Tibial nerve (tissue), 4 donors: ENCODE measurements at regions not wholly inside any gene's neighbourhood (a gene's known extent, or its start where the extent isn't known, plus 50 kb on each side); places are given as distances from the start of the nearest gene placed in this dataset.

Experiments used
- EP300 ChIP-seq, 2 donors: sonication (generic); formaldehyde crosslinking; IDR thresholded peaks; one replicate each; pipeline ENCODE4 v1.6.1; 2017; ENCODE audit warnings: antibody characterized with exemption in 2 of 2, mild to moderate bottlenecking in 1 of 2
- POLR2A ChIP-seq, 2 donors: fragments of 450-650 bp; IDR thresholded peaks; one replicate each; pipeline ENCODE4 v1.6.1; 2017; ENCODE audit warnings: antibody characterized with exemption in 2 of 2, mild to moderate bottlenecking in 2 of 2, moderate library complexity in 2 of 2
- TF ChIP-seq, protein P1 (sequence below), 5 experiments: fragments of 200-600 bp in 3 of 5; fragments of 450-650 bp in 2 of 5; sonication (generic) in 3 of 5; IDR thresholded peaks; one replicate each; pipeline ENCODE4 v1.5.1; 2016 to 2019; ENCODE audit warnings: antibody characterized with exemption in 5 of 5, mild to moderate bottlenecking in 3 of 5, moderate library complexity in 2 of 5

DNA sequence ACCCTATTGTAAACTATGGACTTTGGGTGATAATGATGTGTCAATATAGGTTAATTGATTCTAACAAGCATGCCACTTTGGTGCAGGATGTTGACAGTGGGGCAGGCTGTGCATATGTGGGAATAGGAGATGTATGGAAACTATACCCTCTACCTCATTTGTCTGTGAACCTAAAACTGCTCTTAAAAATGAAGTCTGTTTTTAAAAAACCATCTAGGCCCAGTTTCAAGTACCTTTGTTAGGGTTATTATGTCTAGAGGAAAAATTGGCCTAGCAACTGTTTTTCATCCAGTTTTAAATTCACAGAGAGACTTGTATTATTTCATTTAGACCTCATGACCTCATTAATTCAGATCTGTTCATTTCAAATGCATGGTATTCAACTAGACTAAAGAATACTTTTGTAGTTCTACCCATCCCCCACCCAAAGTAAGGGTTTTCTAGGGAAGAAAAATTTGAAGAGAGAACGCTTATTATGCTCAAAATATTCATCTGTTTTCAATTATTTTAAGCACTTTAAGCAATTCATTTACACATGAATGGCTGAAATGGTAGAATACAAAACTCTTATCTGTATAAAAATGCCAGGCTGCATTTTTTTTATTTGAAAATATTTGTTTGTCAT is 1781.9 kb upstream of the MIR17HG start:
- TF ChIP-seq, protein P1, sequence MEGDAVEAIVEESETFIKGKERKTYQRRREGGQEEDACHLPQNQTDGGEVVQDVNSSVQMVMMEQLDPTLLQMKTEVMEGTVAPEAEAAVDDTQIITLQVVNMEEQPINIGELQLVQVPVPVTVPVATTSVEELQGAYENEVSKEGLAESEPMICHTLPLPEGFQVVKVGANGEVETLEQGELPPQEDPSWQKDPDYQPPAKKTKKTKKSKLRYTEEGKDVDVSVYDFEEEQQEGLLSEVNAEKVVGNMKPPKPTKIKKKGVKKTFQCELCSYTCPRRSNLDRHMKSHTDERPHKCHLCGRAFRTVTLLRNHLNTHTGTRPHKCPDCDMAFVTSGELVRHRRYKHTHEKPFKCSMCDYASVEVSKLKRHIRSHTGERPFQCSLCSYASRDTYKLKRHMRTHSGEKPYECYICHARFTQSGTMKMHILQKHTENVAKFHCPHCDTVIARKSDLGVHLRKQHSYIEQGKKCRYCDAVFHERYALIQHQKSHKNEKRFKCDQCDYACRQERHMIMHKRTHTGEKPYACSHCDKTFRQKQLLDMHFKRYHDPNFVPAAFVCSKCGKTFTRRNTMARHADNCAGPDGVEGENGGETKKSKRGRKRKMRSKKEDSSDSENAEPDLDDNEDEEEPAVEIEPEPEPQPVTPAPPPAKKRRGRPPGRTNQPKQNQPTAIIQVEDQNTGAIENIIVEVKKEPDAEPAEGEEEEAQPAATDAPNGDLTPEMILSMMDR (IDR thresholded peaks at IDR 0.05): no peak
- TF ChIP-seq EP300 (IDR thresholded peaks at IDR 0.05) (no peak), POLR2A (IDR thresholded peaks at IDR 0.05) (no peak)
